RWPE2 (cell line): ENCODE measurements at regions not wholly inside any gene's neighbourhood (a gene's known extent, or its start where the extent isn't known, plus 50 kb on each side); places are given as distances from the start of the nearest gene placed in this dataset.

Experiments used
- ATAC-seq: fragments of 200-7000 bp; cut with Tn5 transposase; 3 replicates; pipeline ENCODE4 v1.9.1; 2021; ENCODE audit warnings: low read depth
- DNase-seq: peaks from one replicate; pipeline ENCODE4 v3.0.0-alpha.2; 2020; ENCODE audit warnings: low spot score
- H3K27ac ChIP-seq: fragments of 450-650 bp; 2 replicates; pipeline ENCODE4 v1.5.1; 2017; ENCODE audit warnings: mild to moderate bottlenecking; ENCODE audit not compliant: poor library complexity, severe bottlenecking
- H3K27me3 ChIP-seq: fragments of 250-450 bp; sonication (Bioruptor Pico); 2 replicates; pipeline ENCODE4 v1.5.1; 2021; ENCODE audit warnings: mild to moderate bottlenecking, moderate library complexity; ENCODE audit not compliant: insufficient read depth, poor library complexity, severe bottlenecking
- H3K36me3 ChIP-seq: fragments of 250-450 bp; sonication (Bioruptor Pico); 2 replicates; pipeline ENCODE4 v1.5.1; 2020; ENCODE audit warnings: low read depth, mild to moderate bottlenecking, moderate library complexity
- H3K4me1 ChIP-seq: fragments of 250-450 bp; sonication (Bioruptor Pico); 2 replicates; pipeline ENCODE4 v1.5.1; 2021; ENCODE audit warnings: mild to moderate bottlenecking, moderate library complexity; ENCODE audit not compliant: insufficient read depth, poor library complexity, severe bottlenecking
- H3K4me3 ChIP-seq: fragments of 250-450 bp; sonication (Bioruptor Pico); 2 replicates; pipeline ENCODE4 v1.5.1; 2021; ENCODE audit warnings: mild to moderate bottlenecking, moderate library complexity; ENCODE audit not compliant: severe bottlenecking
- H3K9me3 ChIP-seq: fragments of 250-450 bp; sonication (Bioruptor Pico); 2 replicates; pipeline ENCODE4 v1.5.1; 2021; ENCODE audit warnings: mild to moderate bottlenecking, moderate library complexity; ENCODE audit not compliant: severe bottlenecking
- CTCF ChIP-seq: fragments of 450-650 bp; IDR thresholded peaks from one replicate; pipeline ENCODE4 v1.5.1; 2017; ENCODE audit warnings: mild to moderate bottlenecking, moderate library complexity; ENCODE audit not compliant: poor library complexity, severe bottlenecking

DNA sequence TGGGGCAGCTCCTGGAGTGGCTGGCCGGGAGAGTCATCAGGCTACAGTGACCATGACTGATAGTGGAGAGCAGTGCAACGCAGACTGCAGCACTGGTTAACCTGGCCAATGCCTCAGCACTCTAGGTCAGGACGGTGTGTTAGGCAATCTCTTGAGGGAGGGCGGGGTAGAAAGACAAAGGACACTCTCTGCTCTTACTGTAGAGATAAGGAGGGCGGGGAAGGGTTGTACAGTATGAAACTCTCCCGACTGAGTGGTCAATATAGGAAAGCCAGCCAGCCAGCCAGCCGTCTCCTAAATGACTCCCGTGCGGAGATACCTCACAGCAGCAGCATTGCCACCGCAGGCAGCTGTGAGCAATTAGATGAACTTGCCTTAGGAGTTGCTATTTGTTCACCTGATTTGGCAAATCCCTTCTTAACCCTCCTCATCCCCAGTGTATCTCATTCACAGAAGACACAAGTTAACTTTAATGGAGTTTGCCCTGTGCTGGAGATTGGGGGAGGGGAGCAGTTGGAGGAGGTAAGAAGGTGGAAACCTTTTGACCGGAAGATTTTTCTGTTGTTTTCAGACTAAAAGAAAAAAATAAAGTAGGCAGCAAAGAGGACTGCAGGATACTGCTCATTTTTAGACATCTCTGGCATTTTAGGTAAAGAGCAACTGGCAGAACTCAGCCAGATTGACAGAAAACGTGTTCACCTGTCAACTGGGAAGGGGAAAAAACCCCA, 330.5 kb downstream of the HNRNPD start:
- H3K4me3 ChIP-seq = no peak overlapping the region
- peaks cover 16% of the 10 kb centered on the region for H3K27me3 ChIP-seq
- no peaks in the 10 kb centered on the region for H3K4me1 ChIP-seq
- no peak overlapping the region for H3K27ac ChIP-seq
- no peaks in the 10 kb centered on the region for H3K9me3 ChIP-seq
- ATAC-seq = peak; percentile 40; the same call in 2 of the 3 replicates
- TF ChIP-seq CTCF = no peak
- DNase-seq = no peak
- no peaks in the 10 kb centered on the region for H3K36me3 ChIP-seq

DNA sequence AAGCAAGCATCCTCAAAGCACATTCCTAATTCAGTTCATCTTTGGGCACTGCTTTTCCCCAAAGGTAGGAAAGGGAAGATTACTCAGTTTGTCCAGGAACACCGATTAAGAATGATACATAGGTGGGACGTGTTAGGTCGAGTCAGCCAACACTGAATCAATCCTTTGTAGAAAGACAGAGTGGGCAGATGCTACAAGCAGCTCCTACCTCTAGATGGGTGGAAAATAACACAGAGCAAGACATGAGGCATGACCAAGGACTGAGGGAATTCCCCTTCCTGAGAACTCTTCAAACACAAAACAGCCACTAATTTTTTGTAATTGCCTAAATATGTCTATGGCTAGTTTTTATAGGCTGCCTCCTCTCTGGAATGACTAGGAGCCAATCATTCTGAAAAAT, 331.7 kb downstream of the HNRNPD start:
- H3K27ac ChIP-seq = no peak overlapping the region
- peaks cover 16% of the 10 kb centered on the region for H3K27me3 ChIP-seq
- no peaks in the 10 kb centered on the region for H3K36me3 ChIP-seq
- ATAC-seq = no peak
- H3K9me3 ChIP-seq = no peaks in the 10 kb centered on the region
- H3K4me3 ChIP-seq = no peak overlapping the region
- TF ChIP-seq CTCF = no peak
- no peak for DNase-seq
- no peaks in the 10 kb centered on the region for H3K4me1 ChIP-seq

DNA sequence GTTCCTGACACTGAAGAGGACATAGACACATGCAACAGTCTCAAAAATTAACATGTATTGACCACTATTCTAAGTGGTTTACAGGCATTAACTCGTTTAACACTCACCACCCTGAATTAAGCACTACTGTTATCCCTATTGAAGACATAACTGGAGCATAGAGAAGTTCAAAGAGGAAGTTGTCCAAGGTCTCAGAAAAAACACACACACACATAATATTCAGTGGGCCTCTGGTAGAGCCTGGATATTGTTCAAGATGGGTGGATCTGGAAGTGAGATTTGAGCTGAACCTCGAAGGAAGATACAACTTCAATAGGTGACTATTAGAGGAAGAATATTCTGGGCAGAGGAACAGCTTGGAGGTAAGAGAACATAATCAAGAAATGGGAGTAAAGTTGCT, 334.9 kb downstream of the HNRNPD start:
- DNase-seq = no peak
- no peak overlapping the region for H3K27ac ChIP-seq
- ATAC-seq = no peak
- no peak for TF ChIP-seq CTCF
- H3K9me3 ChIP-seq = no peaks in the 10 kb centered on the region
- H3K4me3 ChIP-seq = no peak overlapping the region
- no peaks in the 10 kb centered on the region for H3K4me1 ChIP-seq
- H3K27me3 ChIP-seq = peaks cover 16% of the 10 kb centered on the region
- no peaks in the 10 kb centered on the region for H3K36me3 ChIP-seq

DNA sequence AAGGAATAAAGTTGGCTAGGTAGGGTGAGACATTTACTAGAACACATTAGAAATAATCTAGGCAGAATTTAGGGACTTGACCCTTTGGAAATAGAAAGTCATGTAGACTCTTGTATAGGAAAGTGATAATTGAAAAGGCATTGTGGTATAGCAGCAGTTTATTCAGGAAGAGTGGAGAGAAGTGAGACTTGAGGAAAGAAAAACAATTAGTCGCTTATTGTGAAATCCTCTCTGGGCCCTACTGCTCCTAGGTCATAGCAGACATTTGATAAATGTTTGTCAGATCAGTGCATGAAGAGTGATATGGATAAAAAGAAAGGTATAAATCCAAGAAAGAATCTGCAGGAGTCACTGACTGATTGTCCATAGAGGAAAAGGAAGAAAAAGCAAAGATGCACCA, 337.6 kb downstream of the HNRNPD start:
- ATAC-seq = no peak
- no peaks in the 10 kb centered on the region for H3K36me3 ChIP-seq
- no peak for TF ChIP-seq CTCF
- H3K27me3 ChIP-seq = no peaks in the 10 kb centered on the region
- DNase-seq = no peak
- no peak overlapping the region for H3K4me3 ChIP-seq
- no peak overlapping the region for H3K27ac ChIP-seq
- H3K9me3 ChIP-seq = no peaks in the 10 kb centered on the region
- no peaks in the 10 kb centered on the region for H3K4me1 ChIP-seq

DNA sequence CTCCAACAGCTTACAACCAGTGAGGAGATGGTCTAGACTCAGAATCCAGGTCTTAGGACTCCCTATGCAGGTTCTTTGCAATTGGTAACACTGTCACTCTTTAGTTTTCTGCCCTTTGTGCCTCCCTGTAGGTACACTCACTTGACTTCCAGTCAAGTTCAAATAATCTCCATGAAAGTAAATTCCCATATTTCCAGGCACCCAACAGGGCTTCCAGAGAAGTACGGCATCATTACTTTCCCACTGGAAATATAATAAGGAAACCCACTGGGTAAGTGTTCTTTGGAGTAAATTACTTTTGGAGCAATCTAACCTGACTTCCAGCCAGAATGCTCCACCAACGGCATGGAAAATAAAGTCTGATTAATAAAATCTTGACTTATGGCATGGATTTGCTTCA, 338.9 kb downstream of the HNRNPD start:
- ATAC-seq (no peak), DNase-seq (no peak)
- H3K27ac ChIP-seq = no peak overlapping the region
- no peak overlapping the region for H3K4me3 ChIP-seq
- H3K9me3 ChIP-seq = no peaks in the 10 kb centered on the region
- H3K36me3 ChIP-seq = no peaks in the 10 kb centered on the region
- H3K4me1 ChIP-seq = no peaks in the 10 kb centered on the region
- H3K27me3 ChIP-seq = no peaks in the 10 kb centered on the region
- no peak for TF ChIP-seq CTCF
